GM23248 (cell line): ENCODE measurements at regions not wholly inside any gene's neighbourhood (a gene's known extent, or its start where the extent isn't known, plus 50 kb on each side); places are given as distances from the start of the nearest gene placed in this dataset.

Experiments
- EZH2 ChIP-seq: fragments of 200-600 bp; sonication (generic); IDR thresholded peaks from 2 replicates; pipeline ENCODE4 v1.6.1; 2018; ENCODE audit warnings: antibody characterized with exemption, mild to moderate bottlenecking; ENCODE audit not compliant: insufficient read depth, poor library complexity, severe bottlenecking
- EZH2phosphoT487 ChIP-seq: fragments of 200-600 bp; sonication (generic); IDR thresholded peaks from 2 replicates; pipeline ENCODE4 v1.6.1; 2018; ENCODE audit warnings: antibody characterized with exemption, moderate library complexity, mild to moderate bottlenecking, low read depth; ENCODE audit not compliant: insufficient read depth

DNA sequence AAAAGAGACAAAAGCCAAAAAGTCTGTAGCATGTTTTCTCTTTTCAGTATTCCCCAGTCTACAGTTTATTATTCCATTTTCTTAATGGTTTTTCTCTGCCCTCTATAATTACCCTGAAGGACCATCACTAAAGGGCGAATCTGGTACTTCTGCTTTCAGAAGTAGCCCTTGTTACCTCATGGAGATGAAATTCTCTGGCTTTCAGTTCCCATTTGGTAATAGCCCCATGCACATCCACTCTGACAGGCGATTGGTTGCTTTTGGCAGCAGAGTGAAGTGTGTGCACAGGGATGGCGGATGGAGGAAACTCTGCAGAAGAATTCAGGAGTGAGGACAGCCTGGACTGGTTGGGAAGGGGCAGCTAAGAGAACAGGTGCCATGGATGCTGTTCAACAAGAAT lies 66.3 kb upstream of the NABP1 start:
- no peak for TF ChIP-seq EZH2phosphoT487
- TF ChIP-seq EZH2: no peak
